B cell (primary cell): ENCODE measurements at regions not wholly inside any gene's neighbourhood (a gene's known extent, or its start where the extent isn't known, plus 50 kb on each side); places are given as distances from the start of the nearest gene placed in this dataset. TPM values are rescaled to one million over a fixed set of nuclear protein-coding genes. Genes with fewer than 3 reads are reported as not detected.

Source experiments
- ATAC-seq: fragments of 200-7000 bp; cut with Tn5 transposase; one replicate; pipeline ENCODE4 v1.10.0; 2021; ENCODE audit warnings: low read depth, mild to moderate bottlenecking, moderate number of reproducible peaks, moderate library complexity
- CTCF ChIA-PET: fragments of 350-600 bp; sonication (Branson Sonifier 250); formaldehyde crosslinking; loops from one replicate; lab custom pipeline; 2021; ENCODE audit warnings: antibody characterized with exemption, inconsistent platforms; lab: Charles Lee
- POLR2A ChIA-PET: fragments of 350-600 bp; sonication (Branson Sonifier 250); formaldehyde crosslinking; loops from one replicate; lab custom pipeline; 2021; ENCODE audit warnings: antibody characterized with exemption; lab: Charles Lee
- DNase-seq: peaks from one replicate; pipeline ENCODE4 v3.0.0; 2013
- H2AFZ ChIP-seq: 2 replicates; pipeline ENCODE4 v1.6.1; 2012; ENCODE audit warnings: mild to moderate bottlenecking, low read depth, low read length; ENCODE audit not compliant: insufficient read depth, poor library complexity, severe bottlenecking
- H3K27ac ChIP-seq, 2 donors: 1 replicate in 1 of 2; 2 replicates in 1 of 2; pipeline ENCODE4 v1.5.1; 2012 to 2013; ENCODE audit warnings: low read length in 2 of 2, mild to moderate bottlenecking in 2 of 2, moderate library complexity in 1 of 2
- H3K27me3 ChIP-seq, 4 experiments: fragments of 200-600 bp in 1 of 4; sonication (generic) in 1 of 4; replicated peaks in 1 of 4; 1 replicate in 2 of 4; 2 replicates in 2 of 4; pipeline versions ENCODE4 v1.6.1 to v1.7.0; 2013 to 2016; ENCODE audit warnings: low read length in 3 of 4, mild to moderate bottlenecking in 2 of 4, mixed read lengths in 1 of 4, moderate library complexity in 1 of 4; ENCODE audit not compliant: insufficient read depth in 4 of 4, control insufficient read depth in 3 of 4; ENCODE audit errors: control extremely low read depth in 1 of 4
- H3K36me3 ChIP-seq, 2 experiments: replicated peaks in 1 of 2; 1 replicate in 1 of 2; 2 replicates in 1 of 2; pipeline versions ENCODE4 v1.6.1 to v1.7.1; 2013; ENCODE audit warnings: low read length in 1 of 2; ENCODE audit not compliant: insufficient read depth in 2 of 2, control insufficient read depth in 1 of 2; ENCODE audit errors: control extremely low read depth in 1 of 2, extremely low read depth in 1 of 2
- H3K4me1 ChIP-seq, 2 donors: fragments of 200-600 bp in 1 of 2; sonication (generic) in 1 of 2; 1 replicate in 1 of 2; 2 replicates in 1 of 2; pipeline versions ENCODE4 v1.5.1 to v1.6.1; 2013 to 2017; ENCODE audit warnings: low read length in 2 of 2; ENCODE audit not compliant: control insufficient read depth in 2 of 2, insufficient read depth in 2 of 2
- H3K4me2 ChIP-seq: replicated peaks from 2 replicates; pipeline ENCODE3; 2012; ENCODE audit warnings: mild to moderate bottlenecking, low read depth, low read length; ENCODE audit not compliant: poor library complexity, severe bottlenecking
- H3K4me3 ChIP-seq, 5 experiments: fragments of 200-600 bp in 1 of 5; sonication (generic) in 1 of 5; 1 replicate in 3 of 5; 2 replicates in 2 of 5; pipeline versions ENCODE4 v1.5.1 to v1.7.0; 2011 to 2016; ENCODE audit warnings: low read length in 4 of 5, mild to moderate bottlenecking in 4 of 5, low read depth in 2 of 5, control low read depth in 1 of 5, moderate library complexity in 1 of 5; ENCODE audit not compliant: insufficient read depth in 1 of 5; ENCODE audit errors: control extremely low read depth in 1 of 5, extremely low read depth in 1 of 5
- H3K79me2 ChIP-seq: fragments of 200-600 bp; sonication (generic); one replicate; pipeline ENCODE4 v1.6.0; 2016; ENCODE audit warnings: low read length; ENCODE audit not compliant: control insufficient read depth, insufficient read depth
- H3K9ac ChIP-seq: fragments of 200-600 bp; sonication (generic); 2 replicates; pipeline ENCODE4 v1.6.1; 2017; ENCODE audit warnings: mild to moderate bottlenecking, low read length, moderate library complexity
- H3K9me3 ChIP-seq, 3 donors: one replicate each; pipeline versions ENCODE4 v1.6.1 to v1.7.1; 2013; ENCODE audit warnings: low read length in 2 of 3; ENCODE audit not compliant: control insufficient read depth in 2 of 3, insufficient read depth in 1 of 3; ENCODE audit errors: control extremely low read depth in 1 of 3
- H4K20me1 ChIP-seq: 2 replicates; pipeline ENCODE4 v1.6.0; 2012; ENCODE audit warnings: mild to moderate bottlenecking, low read length; ENCODE audit not compliant: insufficient read depth, control insufficient read depth, poor library complexity, severe bottlenecking
- H3K27ac Mint-ChIP-seq: one replicate; pipeline ENCODE4 v1.8.0; 2021; ENCODE audit warnings: mixed read lengths
- H3K27me3 Mint-ChIP-seq: one replicate; pipeline ENCODE4 v1.8.0; 2021; ENCODE audit warnings: mixed read lengths
- H3K4me1 Mint-ChIP-seq: one replicate; pipeline ENCODE4 v1.8.0; 2021; ENCODE audit warnings: mixed read lengths
- H3K4me3 Mint-ChIP-seq: one replicate; pipeline ENCODE4 v1.8.0; 2021; ENCODE audit warnings: mixed read lengths
- H3K9me3 Mint-ChIP-seq: one replicate; pipeline ENCODE4 v1.8.0; 2022; ENCODE audit warnings: mixed read lengths; ENCODE audit not compliant: insufficient read depth
- EZH2 ChIP-seq: IDR thresholded peaks from 2 replicates; pipeline ENCODE4 v1.6.1; 2012; ENCODE audit warnings: borderline replicate concordance, low read depth, mild to moderate bottlenecking, moderate library complexity, low read length; ENCODE audit not compliant: insufficient read depth, poor library complexity, severe bottlenecking
- WGBS: methylation state at CpG from one replicate; pipeline ENCODE4 v1.1.5; 2013; ENCODE audit warnings: missing lambda C conversion rate; ENCODE audit not compliant: insufficient coverage; 5-methylcytosine and 5-hydroxymethylcytosine counted together
- intact Hi-C: fragments of 100-400 bp; cut with micrococcal nuclease; formaldehyde crosslinking; loops from one replicate; pipeline ENCODE4 v1.10.0; 2022
- small RNA-seq: library from RNA; depleted of rRNA; stranded (forward); fragments of <200 nt; gene quantifications from one replicate; pipeline ENCODE3, GENCODE V24; 2012; ENCODE audit warnings: low replicate concordance, low read depth; ENCODE audit not compliant: insufficient read length
- TF ChIP-seq, protein P1 (sequence below): fragments of 200-600 bp; IDR thresholded peaks from one replicate; pipeline ENCODE4 v1.8.0; 2022; ENCODE audit warnings: antibody characterized with exemption, mild to moderate bottlenecking

DNA sequence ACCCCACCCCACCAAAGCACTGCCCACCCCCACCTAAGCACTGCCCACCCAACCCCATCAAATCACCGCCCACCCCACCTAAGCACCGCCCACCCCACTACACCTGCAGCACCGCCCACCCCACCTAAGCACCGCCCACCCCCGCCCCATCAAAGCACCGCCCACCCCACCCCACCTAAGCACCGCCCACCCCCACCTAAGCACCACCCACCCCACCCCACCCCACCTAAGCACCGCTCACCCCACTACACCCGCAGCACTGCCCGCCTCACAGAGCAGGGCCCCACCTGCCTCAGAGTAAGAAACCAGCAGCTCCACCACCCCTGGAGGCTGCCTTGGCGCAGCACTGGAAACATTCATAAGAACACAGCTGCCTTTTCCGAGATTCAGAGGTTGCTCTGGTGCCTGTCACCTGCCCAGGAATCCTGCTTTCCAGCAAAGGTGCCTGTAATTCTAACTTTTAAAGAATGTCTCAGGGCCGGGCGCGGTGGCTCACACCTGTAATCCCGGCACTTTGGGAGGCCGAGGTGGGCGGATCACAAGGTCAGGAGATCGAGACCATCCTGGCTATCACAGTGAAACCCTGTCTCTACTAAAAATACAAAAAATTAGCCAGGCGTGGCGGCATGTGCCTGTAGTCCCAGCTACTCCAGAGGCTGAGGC lies 148.2 kb downstream of the BMP7 start:
- no peak overlapping the region for H3K27ac ChIP-seq
- Mint-ChIP-seq H3K4me3 (no peak overlapping the region), H3K27ac (no peak overlapping the region), H3K4me1 (no peaks in the 10 kb centered on the region), H3K9me3 (no peaks in the 10 kb centered on the region), H3K27me3 (no peaks in the 10 kb centered on the region)
- H2AFZ ChIP-seq, result no peak overlapping the region
- H4K20me1 ChIP-seq, result no peaks in the 10 kb centered on the region
- H3K36me3 ChIP-seq, result no peaks in the 10 kb centered on the region
- ChIA-PET POLR2A (no interaction called here), CTCF (no interaction called here)
- TF ChIP-seq EZH2, result no peak
- TF ChIP-seq, protein P1, sequence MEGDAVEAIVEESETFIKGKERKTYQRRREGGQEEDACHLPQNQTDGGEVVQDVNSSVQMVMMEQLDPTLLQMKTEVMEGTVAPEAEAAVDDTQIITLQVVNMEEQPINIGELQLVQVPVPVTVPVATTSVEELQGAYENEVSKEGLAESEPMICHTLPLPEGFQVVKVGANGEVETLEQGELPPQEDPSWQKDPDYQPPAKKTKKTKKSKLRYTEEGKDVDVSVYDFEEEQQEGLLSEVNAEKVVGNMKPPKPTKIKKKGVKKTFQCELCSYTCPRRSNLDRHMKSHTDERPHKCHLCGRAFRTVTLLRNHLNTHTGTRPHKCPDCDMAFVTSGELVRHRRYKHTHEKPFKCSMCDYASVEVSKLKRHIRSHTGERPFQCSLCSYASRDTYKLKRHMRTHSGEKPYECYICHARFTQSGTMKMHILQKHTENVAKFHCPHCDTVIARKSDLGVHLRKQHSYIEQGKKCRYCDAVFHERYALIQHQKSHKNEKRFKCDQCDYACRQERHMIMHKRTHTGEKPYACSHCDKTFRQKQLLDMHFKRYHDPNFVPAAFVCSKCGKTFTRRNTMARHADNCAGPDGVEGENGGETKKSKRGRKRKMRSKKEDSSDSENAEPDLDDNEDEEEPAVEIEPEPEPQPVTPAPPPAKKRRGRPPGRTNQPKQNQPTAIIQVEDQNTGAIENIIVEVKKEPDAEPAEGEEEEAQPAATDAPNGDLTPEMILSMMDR, result no peak
- H3K4me3 ChIP-seq, result no peak overlapping the region
- no peaks in the 10 kb centered on the region for H3K27me3 ChIP-seq
- H3K4me1 ChIP-seq, result no peaks in the 10 kb centered on the region
- ATAC-seq (no peak), DNase-seq (no peak)
- peaks cover 0 to 10% (median 0%) of the 10 kb centered on the region in 3 donors for H3K9me3 ChIP-seq
- H3K79me2 ChIP-seq, result no peaks in the 10 kb centered on the region
- intact Hi-C loops, result no loop called here
- WGBS, result 96% methylated on average over 10 of the region's 21 CpGs
- no peak overlapping the region for H3K4me2 ChIP-seq
- no peak overlapping the region for H3K9ac ChIP-seq

Small RNA genes in the stretch of these regions (small RNA-seq; reads per million reads assigned to genes)
- gene RNU6-929P, result not detected
